CD4-positive, alpha-beta memory T cell (primary cell): ENCODE measurements at regions not wholly inside any gene's neighbourhood (a gene's known extent, or its start where the extent isn't known, plus 50 kb on each side); places are given as distances from the start of the nearest gene placed in this dataset.

Experiments
- CTCF ChIA-PET: fragments of 350-600 bp; sonication (Branson Sonifier 250); formaldehyde crosslinking; loops from one replicate; lab custom pipeline; 2021; ENCODE audit warnings: inconsistent platforms; ENCODE audit not compliant: partially characterized antibody; lab: Charles Lee
- POLR2A ChIA-PET: fragments of 350-600 bp; sonication (Branson Sonifier 250); formaldehyde crosslinking; loops from one replicate; lab custom pipeline; 2021; ENCODE audit not compliant: partially characterized antibody; lab: Charles Lee
- DNase-seq, 5 donors: peaks; one replicate each; pipeline versions ENCODE4 v3.0.0 to v3.0.0-alpha.2; 2020 to 2022; ENCODE audit warnings: mixed read lengths in 1 of 5
- H3K27ac ChIP-seq: one replicate; pipeline ENCODE4 v1.7.0; 2013; ENCODE audit warnings: low read depth, low read length
- H3K27me3 ChIP-seq: 2 replicates; pipeline ENCODE4 v1.7.0; 2013; ENCODE audit warnings: mild to moderate bottlenecking, low read length, moderate library complexity; ENCODE audit not compliant: insufficient read depth
- H3K36me3 ChIP-seq: 2 replicates; pipeline ENCODE4 v1.7.0; 2013; ENCODE audit warnings: mild to moderate bottlenecking, low read length, moderate library complexity; ENCODE audit not compliant: insufficient read depth
- H3K4me1 ChIP-seq: 2 replicates; pipeline ENCODE4 v1.7.0; 2013; ENCODE audit warnings: mild to moderate bottlenecking, low read length, moderate library complexity; ENCODE audit not compliant: insufficient read depth
- H3K4me3 ChIP-seq, 2 donors: one replicate each; pipeline ENCODE4 v1.7.0; 2013; ENCODE audit warnings: low read length in 2 of 2, mild to moderate bottlenecking in 1 of 2
- H3K9me3 ChIP-seq, 2 donors: one replicate each; pipeline ENCODE4 v1.7.0; 2013; ENCODE audit warnings: low read length in 2 of 2, control low read depth in 1 of 2; ENCODE audit not compliant: control insufficient read depth in 1 of 2
- H3K27ac Mint-ChIP-seq, 7 donors: one replicate each; pipeline ENCODE4 v1.8.0; 2020 to 2021; ENCODE audit warnings: mixed read lengths in 7 of 7, mild to moderate bottlenecking in 6 of 7, inconsistent platforms in 3 of 7, moderate library complexity in 3 of 7
- H3K27me3 Mint-ChIP-seq, 2 donors: one replicate each; pipeline ENCODE4 v1.8.0; 2020 to 2021; ENCODE audit warnings: mixed read lengths in 2 of 2
- H3K36me3 Mint-ChIP-seq, 2 donors: one replicate each; pipeline ENCODE4 v1.8.0; 2020 to 2021; ENCODE audit warnings: mixed read lengths in 2 of 2, inconsistent platforms in 1 of 2, mild to moderate bottlenecking in 1 of 2
- H3K4me1 Mint-ChIP-seq, 4 donors: one replicate each; pipeline ENCODE4 v1.8.0; 2020 to 2021; ENCODE audit warnings: mixed read lengths in 4 of 4, mild to moderate bottlenecking in 1 of 4
- H3K4me3 Mint-ChIP-seq, 8 donors: one replicate each; pipeline ENCODE4 v1.8.0; 2020 to 2021; ENCODE audit warnings: mixed read lengths in 8 of 8, mild to moderate bottlenecking in 7 of 8, moderate library complexity in 6 of 8, inconsistent platforms in 3 of 8
- H3K9me3 Mint-ChIP-seq, 8 donors: one replicate each; pipeline ENCODE4 v1.8.0; 2020 to 2021; ENCODE audit warnings: mixed read lengths in 8 of 8, mild to moderate bottlenecking in 5 of 8, inconsistent platforms in 3 of 8, moderate library complexity in 1 of 8
- intact Hi-C: fragments of 100-400 bp; cut with micrococcal nuclease; formaldehyde crosslinking; loops from one replicate; pipeline ENCODE4 v1.15.1; 2023

DNA sequence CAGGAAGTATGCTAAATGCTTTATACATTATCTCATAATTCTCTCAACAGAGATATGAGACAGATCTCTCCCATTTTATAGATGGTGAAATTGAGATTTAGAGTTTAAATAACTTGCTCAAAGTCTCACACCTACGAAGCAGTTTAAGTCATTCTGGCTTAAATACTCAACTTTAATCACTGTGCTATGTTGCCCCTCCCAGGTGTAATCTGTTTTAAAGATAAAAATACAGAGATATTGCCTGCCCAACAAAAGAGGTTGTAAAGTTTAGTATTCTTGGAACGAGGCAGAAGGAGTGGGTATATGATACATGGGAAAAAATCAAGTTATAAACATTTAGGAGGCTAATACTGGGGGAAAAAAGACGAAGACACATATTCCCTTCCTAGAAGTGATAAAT, 156.8 kb upstream of the LRIG3 start:
- Histone ChIP-seq H3K27me3 (no peaks in the 10 kb centered on the region), H3K4me3 (no peak overlapping the region), H3K9me3 (no peaks in the 10 kb centered on the region), H3K4me1 (no peaks in the 10 kb centered on the region), H3K27ac (no peak overlapping the region), H3K36me3 (no peaks in the 10 kb centered on the region)
- Mint-ChIP-seq H3K4me3 (no peak overlapping the region), H3K27me3 (peaks cover 0 to 1% of the 10 kb centered on the region in 2 donors), H3K27ac (no peak overlapping the region), H3K9me3 (peaks cover 0 to 2% (median 0%) of the 10 kb centered on the region in 8 donors), H3K36me3 (no peaks in the 10 kb centered on the region), H3K4me1 (no peaks in the 10 kb centered on the region)
- intact Hi-C loops, result no loop called here
- CTCF ChIA-PET, result no interaction called here
- no peak for DNase-seq
- POLR2A ChIA-PET, result no interaction called here

DNA sequence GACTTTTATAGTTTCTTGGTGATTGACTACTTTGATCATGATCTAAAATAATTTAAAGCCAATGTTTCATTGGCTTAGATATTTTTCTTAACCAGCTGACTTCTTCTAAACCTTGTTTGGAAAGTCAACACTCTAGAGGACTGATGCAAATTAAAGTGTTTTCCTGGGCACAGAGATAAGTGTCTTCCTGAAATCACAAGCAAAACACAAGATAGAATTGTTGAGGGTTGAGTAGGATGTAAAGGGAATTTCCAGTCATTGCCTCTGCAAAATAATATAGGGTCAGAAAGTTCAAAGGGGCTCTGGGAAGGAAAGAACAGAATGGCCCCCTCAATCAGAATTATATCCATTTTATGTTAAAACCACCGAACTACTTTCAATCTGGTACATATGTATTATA, 156.3 kb upstream of the LRIG3 start:
- no peak overlapping the region for H3K4me3 ChIP-seq
- H3K36me3 Mint-ChIP-seq, result no peaks in the 10 kb centered on the region
- H3K4me1 Mint-ChIP-seq, result no peaks in the 10 kb centered on the region
- peaks cover 0 to 2% (median 0%) of the 10 kb centered on the region in 8 donors for H3K9me3 Mint-ChIP-seq
- H3K27ac Mint-ChIP-seq, result no peak overlapping the region
- H3K4me3 Mint-ChIP-seq, result no peak overlapping the region
- no peak for DNase-seq
- H3K36me3 ChIP-seq, result no peaks in the 10 kb centered on the region
- no peaks in the 10 kb centered on the region for H3K9me3 ChIP-seq
- no peaks in the 10 kb centered on the region for H3K27me3 ChIP-seq
- no peak overlapping the region for H3K27ac ChIP-seq
- ChIA-PET CTCF (no interaction called here), POLR2A (no interaction called here)
- H3K27me3 Mint-ChIP-seq, result peaks cover 0 to 1% of the 10 kb centered on the region in 2 donors
- no peaks in the 10 kb centered on the region for H3K4me1 ChIP-seq
- intact Hi-C loops, result no loop called here

DNA sequence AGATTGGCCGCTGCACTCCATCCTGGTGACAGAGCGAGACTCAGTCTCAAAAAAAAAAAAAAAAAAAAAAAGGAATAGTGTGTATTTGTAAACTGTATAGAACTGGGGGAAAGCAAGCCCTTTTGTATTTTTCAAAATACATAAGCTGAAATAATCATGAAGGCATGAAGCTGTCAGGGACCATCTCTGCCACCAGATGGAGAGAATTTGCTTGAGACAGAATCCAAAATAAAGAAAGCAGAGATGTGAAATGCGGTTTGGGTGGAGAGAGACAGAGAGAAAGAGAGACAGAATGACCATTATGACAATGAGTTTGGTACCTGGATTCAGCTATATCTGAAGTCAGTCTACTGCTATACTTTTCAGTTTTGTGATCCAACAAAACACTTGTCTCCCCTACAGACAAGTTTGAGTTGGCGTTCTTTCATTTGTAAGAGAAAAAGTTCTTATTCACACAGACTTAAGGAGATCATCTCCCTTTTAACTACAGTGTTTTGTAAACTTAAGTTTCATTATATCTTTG, 155.7 kb upstream of the LRIG3 start:
- CTCF ChIA-PET, result interaction anchor here (0.7 kb wide), 1 partner anchor 9 kb away, joined by 3 read pairs; no protein-coding TSS in a partner anchor
- no peaks in the 10 kb centered on the region for H3K4me1 Mint-ChIP-seq
- Histone ChIP-seq H3K27me3 (no peaks in the 10 kb centered on the region), H3K4me1 (no peaks in the 10 kb centered on the region), H3K27ac (no peak overlapping the region), H3K36me3 (no peaks in the 10 kb centered on the region), H3K4me3 (no peak overlapping the region), H3K9me3 (no peaks in the 10 kb centered on the region)
- POLR2A ChIA-PET, result no interaction called here
- no peak overlapping the region for H3K4me3 Mint-ChIP-seq
- no peaks in the 10 kb centered on the region for H3K36me3 Mint-ChIP-seq
- DNase-seq, result no peak
- peaks cover 0 to 2% (median 0%) of the 10 kb centered on the region in 8 donors for H3K9me3 Mint-ChIP-seq
- no peak overlapping the region for H3K27ac Mint-ChIP-seq
- intact Hi-C loops, result no loop called here
- peaks cover 0 to 1% of the 10 kb centered on the region in 2 donors for H3K27me3 Mint-ChIP-seq

- Mint-ChIP-seq H3K4me1 (no peaks in the 10 kb centered on the region), H3K27ac (no peak overlapping the region), H3K27me3 (peaks cover 0 to 1% of the 10 kb centered on the region in 2 donors), H3K9me3 (peaks cover 0 to 2% (median 0%) of the 10 kb centered on the region in 8 donors), H3K4me3 (no peak overlapping the region), H3K36me3 (no peaks in the 10 kb centered on the region)
- H3K36me3 ChIP-seq, result no peaks in the 10 kb centered on the region
- no peak overlapping the region for H3K27ac ChIP-seq
- no peak overlapping the region for H3K4me3 ChIP-seq
- H3K27me3 ChIP-seq, result no peaks in the 10 kb centered on the region
- H3K9me3 ChIP-seq, result no peaks in the 10 kb centered on the region
- no peaks in the 10 kb centered on the region for H3K4me1 ChIP-seq
- POLR2A ChIA-PET, result no interaction called here
- DNase-seq, result no peak
- intact Hi-C loops, result no loop called here
- CTCF ChIA-PET, result interaction anchor here (0.6 to 0.7 kb wide), 2 partner anchors 10 to 51 kb away, joined by 3 read pairs; no protein-coding TSS in a partner anchor
These were observed 154.8 kb upstream of the LRIG3 start for GRCh38 chr12:59075141-59075540.

DNA sequence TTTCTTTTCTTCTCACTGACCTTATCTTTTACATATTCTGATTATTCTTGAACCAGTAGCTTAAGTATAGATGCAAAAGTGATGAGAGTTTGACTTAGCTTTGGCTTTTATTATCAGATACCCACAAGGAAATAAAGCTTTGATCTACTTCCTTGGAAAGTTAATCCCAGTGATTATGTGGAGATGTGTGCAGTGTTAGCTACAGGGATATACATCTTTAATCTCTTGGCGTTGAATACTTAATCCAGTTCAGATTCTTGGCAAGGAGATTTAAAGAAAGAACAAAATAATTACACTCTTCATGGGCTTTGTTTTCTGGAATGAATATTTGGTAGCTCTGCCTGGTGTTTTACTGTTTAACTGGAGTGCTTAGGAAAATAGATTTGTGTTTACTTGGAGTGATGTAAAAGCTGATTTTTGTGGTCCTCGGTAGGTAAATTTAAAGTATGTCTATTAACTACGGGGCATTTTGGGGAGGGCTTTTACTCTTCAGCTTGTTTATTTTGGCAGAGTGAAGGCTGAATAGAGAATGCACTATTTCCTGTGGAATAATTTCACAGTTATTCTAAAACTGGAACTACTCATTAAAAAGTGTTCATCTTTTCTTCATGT, 150.1 kb upstream of the LRIG3 start:
- POLR2A ChIA-PET, result no interaction called here
- Histone ChIP-seq H3K9me3 (no peaks in the 10 kb centered on the region), H3K4me3 (no peak overlapping the region), H3K4me1 (no peaks in the 10 kb centered on the region), H3K27me3 (no peaks in the 10 kb centered on the region), H3K27ac (no peak overlapping the region), H3K36me3 (no peaks in the 10 kb centered on the region)
- H3K4me3 Mint-ChIP-seq, result no peak overlapping the region
- no peak overlapping the region for H3K27ac Mint-ChIP-seq
- DNase-seq, result no peak
- no peaks in the 10 kb centered on the region for H3K27me3 Mint-ChIP-seq
- intact Hi-C loops, result no loop called here
- H3K36me3 Mint-ChIP-seq, result no peaks in the 10 kb centered on the region
- CTCF ChIA-PET, result no interaction called here
- peaks cover 0 to 4% (median 0%) of the 10 kb centered on the region in 8 donors for H3K9me3 Mint-ChIP-seq
- H3K4me1 Mint-ChIP-seq, result no peaks in the 10 kb centered on the region

DNA sequence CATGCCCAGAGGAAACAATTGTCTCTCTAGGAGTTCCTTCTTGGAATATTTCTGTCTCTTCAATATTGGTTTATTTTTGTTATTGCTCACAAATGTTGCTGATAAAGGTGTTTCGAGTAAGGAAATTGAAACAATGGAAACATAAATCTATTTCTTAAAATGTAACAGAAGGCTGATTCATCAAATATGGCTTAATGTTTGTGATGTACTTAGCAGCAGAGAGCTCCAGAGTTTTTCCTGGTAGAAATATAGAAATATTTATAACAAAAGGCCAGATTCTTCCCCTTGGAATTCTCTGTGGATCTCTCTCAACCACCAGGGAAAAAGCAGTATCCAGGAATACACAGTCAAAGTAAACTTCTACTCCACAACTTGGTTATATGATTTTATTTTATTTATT, 149.2 kb upstream of the LRIG3 start:
- CTCF ChIA-PET, result no interaction called here

GRCh38 chr12:59068436-59068835, 148.1 kb upstream of the LRIG3 start:
- H3K4me3 Mint-ChIP-seq, result no peak overlapping the region
- H3K9me3 Mint-ChIP-seq, result peaks cover 0 to 4% (median 0%) of the 10 kb centered on the region in 8 donors
- H3K36me3 Mint-ChIP-seq, result no peaks in the 10 kb centered on the region
- ChIA-PET CTCF (no interaction called here), POLR2A (no interaction called here)
- no peaks in the 10 kb centered on the region for H3K36me3 ChIP-seq
- H3K27me3 Mint-ChIP-seq, result no peaks in the 10 kb centered on the region
- H3K9me3 ChIP-seq, result no peaks in the 10 kb centered on the region
- no peaks in the 10 kb centered on the region for H3K4me1 ChIP-seq
- intact Hi-C loops, result no loop called here
- H3K27ac ChIP-seq, result no peak overlapping the region
- no peaks in the 10 kb centered on the region for H3K27me3 ChIP-seq
- no peaks in the 10 kb centered on the region for H3K4me1 Mint-ChIP-seq
- H3K27ac Mint-ChIP-seq, result no peak overlapping the region
- no peak for DNase-seq
- H3K4me3 ChIP-seq, result no peak overlapping the region

More for the DNA sequence above, 149.2 kb upstream of the LRIG3 start:
- POLR2A ChIA-PET, result no interaction called here
- Histone ChIP-seq H3K9me3 (no peaks in the 10 kb centered on the region), H3K4me1 (no peaks in the 10 kb centered on the region), H3K27me3 (no peaks in the 10 kb centered on the region), H3K27ac (no peak overlapping the region), H3K4me3 (no peak overlapping the region), H3K36me3 (no peaks in the 10 kb centered on the region)
- no peaks in the 10 kb centered on the region for H3K4me1 Mint-ChIP-seq
- no peak overlapping the region for H3K4me3 Mint-ChIP-seq
- H3K36me3 Mint-ChIP-seq, result no peaks in the 10 kb centered on the region
- no peaks in the 10 kb centered on the region for H3K27me3 Mint-ChIP-seq
- DNase-seq, result no peak
- no peak overlapping the region for H3K27ac Mint-ChIP-seq
- intact Hi-C loops, result no loop called here
- H3K9me3 Mint-ChIP-seq, result peaks cover 0 to 4% (median 0%) of the 10 kb centered on the region in 8 donors
